CD1c-positive myeloid dendritic cell (primary cell): ENCODE measurements at regions not wholly inside any gene's neighbourhood (a gene's known extent, or its start where the extent isn't known, plus 50 kb on each side); places are given as distances from the start of the nearest gene placed in this dataset.

Experiments used
- DNase-seq: peaks from one replicate; pipeline ENCODE4 v3.0.0-alpha.2; 2016; ENCODE audit errors: extremely low spot score

- DNase-seq: no peak
These were observed 76.3 kb upstream of the MGMT start for GRCh38 chr10:129390726-129391125.

DNA sequence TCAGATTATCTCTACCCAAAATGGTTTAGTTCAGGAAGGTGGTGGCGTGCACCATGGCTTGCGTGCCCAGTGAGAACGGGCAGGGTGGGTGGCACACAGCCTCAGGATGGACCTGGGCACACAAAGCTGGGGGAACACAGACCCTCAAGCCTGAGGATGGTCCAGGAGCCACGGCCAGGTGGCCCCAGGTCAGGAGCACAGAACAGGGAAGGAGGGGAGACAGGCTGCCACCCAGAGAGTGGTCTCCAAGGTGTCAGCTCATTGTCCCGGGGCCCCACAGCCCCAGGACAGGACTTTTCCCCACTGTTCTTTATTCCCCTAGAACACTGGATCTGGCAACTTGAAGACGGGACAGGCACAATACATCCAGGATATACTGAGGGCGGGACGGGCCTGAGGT lies 75.6 kb upstream of the MGMT start:
- DNase-seq: no peak

DNA sequence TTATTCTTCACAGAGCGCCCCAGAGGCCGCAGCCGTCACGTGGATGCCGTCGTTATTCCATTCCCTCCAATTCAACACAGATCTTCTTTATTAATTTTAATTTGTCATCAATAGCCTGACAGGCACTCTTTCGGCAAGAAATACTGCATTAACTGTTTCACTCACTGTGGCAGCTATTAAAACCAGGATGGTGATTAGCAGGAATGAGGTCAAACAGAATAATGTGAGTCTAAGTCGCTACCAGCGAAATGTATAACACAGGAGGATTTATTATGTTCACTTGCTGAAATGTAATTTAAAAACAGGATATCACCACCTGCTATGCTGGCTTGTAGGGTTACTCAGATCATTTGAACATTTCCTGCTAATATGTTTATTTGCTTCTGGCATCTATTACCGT lies 74.2 kb upstream of the MGMT start:
- no peak for DNase-seq

- no peak for DNase-seq
These were observed 73.2 kb upstream of the MGMT start for GRCh38 chr10:129393812-129394211.

DNA sequence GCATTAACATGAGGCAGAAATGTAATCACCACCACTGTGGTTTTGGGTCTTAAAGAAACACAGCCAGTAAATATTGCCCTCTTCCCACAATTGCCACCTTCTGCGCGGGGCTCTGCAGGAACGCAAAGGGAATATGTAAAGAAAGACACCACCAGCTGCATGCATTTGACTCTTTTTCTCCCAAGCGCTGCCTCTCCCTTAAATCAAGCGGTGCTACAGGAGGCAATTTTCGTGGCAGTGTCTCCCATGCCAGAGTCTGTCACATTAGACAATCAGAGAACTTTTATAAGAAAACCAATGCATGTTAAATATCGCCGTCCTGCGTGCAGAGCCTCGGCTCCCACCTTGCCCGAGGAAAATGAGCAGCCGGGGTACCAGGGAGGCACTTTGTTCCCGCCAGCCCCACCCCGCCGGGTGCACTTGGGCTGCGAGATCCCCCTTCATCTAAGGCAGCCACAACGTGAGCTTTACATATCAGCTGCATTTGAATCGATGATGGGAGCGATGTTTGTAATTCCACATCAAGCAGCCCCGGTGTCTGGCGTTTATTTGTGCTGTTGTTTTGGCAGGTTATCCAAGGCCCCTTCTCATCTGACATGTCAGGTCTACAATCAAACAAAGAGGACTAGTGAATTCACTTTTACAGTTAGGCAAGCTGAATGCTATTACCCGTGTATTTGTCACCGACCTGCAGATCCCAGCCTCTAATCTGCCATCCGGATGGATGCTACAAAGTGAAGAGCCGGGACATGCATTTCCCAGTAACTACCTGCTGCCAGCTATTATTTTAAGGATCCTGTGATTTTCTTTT lies 72.3 kb upstream of the MGMT start:
- no peak for DNase-seq

DNA sequence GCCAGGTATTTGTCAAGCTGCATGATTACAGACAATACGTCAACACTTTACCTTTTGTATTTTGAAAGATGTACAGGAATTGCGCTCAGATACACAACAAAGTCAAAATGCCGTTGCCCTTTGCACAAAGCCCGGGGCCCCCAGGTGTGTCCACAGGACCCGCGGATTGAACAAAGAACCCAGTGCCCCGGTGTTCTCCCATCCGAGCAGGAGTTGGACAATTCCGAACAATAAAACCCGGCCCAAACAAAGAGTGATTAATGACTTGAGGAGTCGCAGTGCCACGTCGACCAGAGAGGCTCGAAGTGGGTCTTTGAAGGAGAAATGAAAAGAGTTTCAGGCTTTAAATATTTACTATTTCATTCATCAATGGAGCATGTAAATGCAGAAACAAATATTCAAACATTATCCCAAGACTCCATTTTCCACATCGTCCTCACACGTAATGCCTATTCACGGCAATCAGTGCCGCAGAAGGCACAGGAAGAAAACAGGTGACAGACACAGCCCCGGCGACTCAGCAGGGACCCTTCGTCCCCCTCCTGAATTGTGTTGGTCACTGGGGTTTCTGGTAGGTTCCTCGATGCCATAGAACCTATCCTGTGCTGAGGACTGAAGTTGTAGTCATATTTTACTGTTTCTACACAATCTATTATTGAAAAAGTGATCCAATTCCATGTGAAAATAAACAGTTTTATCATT lies 70.9 kb upstream of the MGMT start:
- no peak for DNase-seq

- no peak for DNase-seq
These were observed 69.7 kb upstream of the MGMT start for GRCh38 chr10:129397198-129397974.

- no peak for DNase-seq
These were observed 68.3 kb upstream of the MGMT start for GRCh38 chr10:129398711-129399141.

- DNase-seq: no peak
These were observed 66.6 kb upstream of the MGMT start for GRCh38 chr10:129400426-129400825.

DNA sequence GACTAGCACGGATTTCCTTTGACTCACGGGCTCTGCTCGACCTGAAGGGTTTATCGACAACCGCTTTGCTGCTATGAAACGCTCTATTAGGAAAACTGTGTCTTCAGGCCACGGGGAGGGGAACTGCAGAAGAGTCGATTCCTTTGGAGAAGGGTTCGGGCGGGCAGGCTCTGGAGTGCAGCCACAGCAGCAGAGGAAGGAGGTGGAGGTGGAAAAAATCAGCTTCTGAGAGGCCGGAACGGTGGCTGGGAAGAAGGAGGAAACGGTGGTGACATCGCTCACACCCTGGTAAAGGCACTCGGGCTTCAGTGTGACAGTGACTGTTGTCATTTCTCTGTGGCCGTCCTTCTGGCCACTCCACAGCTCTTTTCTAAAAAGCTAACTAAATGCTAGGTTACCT lies 64.6 kb upstream of the MGMT start:
- DNase-seq: no peak

- DNase-seq: no peak
These were observed 63.0 kb upstream of the MGMT start for GRCh38 chr10:129404091-129404490.

DNA sequence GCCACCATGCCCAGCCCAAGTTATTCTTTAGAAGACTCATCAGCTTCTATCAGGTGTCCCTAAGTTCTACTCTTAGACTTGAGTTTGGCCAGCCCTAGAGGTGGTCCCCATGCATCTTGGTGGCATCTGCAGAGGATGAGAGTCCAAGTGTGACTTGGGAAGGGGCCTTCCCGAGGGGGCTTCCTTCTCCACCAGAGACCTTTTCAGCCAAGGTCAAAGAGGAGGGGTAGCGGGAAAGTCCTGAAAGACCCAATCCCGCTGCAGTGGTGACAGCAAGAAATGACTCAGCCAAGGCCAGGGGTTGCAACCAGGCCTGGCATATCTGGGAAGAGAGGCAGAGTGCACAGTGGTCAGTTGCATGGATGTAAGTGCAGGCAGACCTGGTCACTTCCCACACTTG lies 61.7 kb upstream of the MGMT start:
- no peak for DNase-seq

DNA sequence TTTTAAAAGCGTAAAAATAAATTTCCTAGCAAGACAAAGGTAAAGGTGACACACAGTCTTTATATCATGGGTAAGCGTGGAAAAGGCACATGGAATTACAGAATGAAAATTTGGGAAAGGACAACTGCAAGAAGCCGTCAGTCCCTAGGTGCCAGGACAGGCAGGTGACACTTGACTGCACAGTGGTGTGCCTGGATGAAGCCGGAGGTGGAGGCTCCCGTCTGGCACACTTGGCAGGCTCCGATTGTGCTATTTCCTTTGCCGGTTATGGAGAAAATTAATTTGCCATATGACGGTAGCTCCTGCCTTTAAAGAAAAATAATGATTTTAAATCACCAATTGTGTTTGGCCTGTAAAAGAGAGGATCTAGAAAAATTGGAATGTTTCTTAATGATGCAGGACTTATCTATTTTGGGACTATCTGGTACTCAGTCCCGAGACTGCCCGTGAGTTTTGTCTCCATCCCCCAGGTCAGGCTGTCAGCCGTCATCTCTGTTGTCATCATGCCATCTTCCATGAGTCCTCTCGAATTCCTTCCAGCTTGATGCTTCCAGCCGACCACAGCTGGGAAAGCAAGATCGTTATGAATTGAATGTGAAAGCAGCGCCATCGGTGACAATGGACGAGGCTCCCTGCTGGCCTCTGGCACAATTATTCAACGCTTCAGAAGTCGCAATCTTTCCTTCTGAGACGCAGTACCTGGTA lies 56.2 kb upstream of the MGMT start:
- no peak for DNase-seq

- no peak for DNase-seq
These were observed 55.7 kb upstream of the MGMT start for GRCh38 chr10:129411393-129411705.

- no peak for DNase-seq
These were observed 55.3 kb upstream of the MGMT start for GRCh38 chr10:129411772-129412171.

- no peak for DNase-seq
These were observed 54.0 kb upstream of the MGMT start for GRCh38 chr10:129413024-129413423.

- DNase-seq: no peak
These were observed 51.6 kb upstream of the MGMT start for GRCh38 chr10:129415215-129416140.

- DNase-seq: no peak
These were observed 50.9 kb upstream of the MGMT start for GRCh38 chr10:129416155-129416554.

GRCh38 chr10:129416956-129417765 lies 49.9 kb upstream of the MGMT start:
- DNase-seq: no peak
